RPMI7951 (cell line): ENCODE measurements at regions not wholly inside any gene's neighbourhood (a gene's known extent, or its start where the extent isn't known, plus 50 kb on each side); places are given as distances from the start of the nearest gene placed in this dataset.
"Not testable (repeated sequence)": the region's sequence is repeated elsewhere in the genome, so short reads cannot be mapped to it uniquely, and the experiment has no call there.

Source experiments
- DNase-seq: peaks from one replicate; pipeline ENCODE4 v3.0.0-alpha.2; 2012; ENCODE audit warnings: low read depth

DNA sequence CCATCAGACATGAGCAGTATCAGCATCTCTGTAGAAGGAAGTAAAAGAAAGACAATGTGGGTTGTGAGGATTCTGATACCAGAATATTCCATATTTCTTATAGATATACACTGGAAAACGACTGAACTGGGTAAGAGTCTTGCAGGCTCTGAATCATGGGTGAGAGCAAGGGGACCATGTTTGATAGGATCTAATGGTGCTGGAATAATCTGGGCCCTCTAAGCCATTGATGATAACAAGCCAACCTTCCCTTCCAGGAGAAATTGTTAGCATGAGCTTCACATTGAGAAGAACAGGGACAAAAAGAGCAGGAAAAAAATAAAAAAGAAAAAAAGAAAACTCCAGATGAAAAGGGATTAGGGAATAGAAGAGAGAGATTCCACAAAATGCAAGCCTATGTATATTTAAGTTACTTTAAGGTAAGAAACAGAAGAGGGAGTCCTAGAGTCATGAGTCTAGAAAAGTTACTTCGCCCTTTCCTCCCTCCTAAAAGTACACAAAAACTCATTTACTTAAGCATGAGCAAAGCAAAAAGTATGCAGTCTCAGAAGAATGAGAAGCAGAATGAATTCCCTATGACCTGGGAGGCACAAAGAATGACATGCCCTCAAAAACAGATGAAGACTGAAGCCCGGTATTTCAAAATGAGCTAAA is 181.9 kb downstream of the TMEM26 start:
- DNase-seq: peak; percentile 1

DNA sequence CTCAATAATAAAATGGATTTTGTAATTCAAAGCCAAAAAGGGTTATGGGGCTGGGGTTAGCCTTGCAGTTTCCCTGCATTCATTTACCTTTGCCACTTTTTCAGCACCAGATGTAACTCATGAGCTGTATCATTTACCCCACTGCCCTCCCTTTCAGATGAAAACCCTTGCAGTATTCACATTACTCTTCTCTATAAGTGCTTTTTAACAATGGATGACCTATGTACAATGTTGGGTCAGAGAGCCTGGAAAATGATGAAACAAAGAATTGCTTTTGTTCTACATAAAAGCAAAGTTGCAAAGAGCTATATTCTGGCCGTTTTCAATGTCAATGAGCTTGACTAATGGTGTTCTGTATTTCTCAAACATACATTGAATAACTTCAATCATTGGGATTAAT is 189.7 kb downstream of the TMEM26 start:
- no peak for DNase-seq

DNA sequence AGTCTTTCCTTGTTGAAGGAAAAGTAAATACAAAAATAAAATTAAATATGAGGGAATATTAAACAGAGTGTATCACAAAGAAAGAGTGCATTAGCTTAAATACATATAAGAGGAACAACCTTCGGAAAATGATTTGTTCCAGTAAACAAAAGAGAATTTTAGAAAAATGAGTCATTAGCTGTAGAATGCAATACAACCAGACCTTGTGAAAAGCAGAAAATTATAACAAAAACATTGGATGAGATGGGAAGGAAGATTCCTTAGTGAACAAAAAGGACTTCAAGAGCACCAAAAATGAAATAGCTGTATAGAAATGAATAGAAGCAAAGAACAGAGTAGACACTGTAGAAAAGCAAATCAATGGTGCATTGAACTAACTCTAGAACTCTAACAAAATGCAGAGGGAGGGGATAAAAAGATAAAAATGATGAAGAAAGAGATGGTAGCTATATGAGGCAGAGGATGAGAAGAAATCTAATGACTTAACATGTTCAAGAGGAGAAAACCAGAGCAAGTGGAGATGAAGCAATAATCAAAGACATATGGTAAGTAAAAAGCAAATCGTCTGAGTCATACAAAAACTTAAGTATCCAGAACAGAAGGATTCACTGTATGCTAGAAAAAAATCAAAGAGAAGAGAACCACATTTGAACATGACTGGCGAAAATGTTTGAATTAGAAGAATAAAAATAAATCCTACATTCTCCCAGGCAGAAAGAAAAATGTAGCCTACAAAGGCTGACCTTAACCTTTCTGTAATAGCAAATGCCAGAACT is 190.5 kb downstream of the TMEM26 start:
- DNase-seq: peak; percentile 34

DNA sequence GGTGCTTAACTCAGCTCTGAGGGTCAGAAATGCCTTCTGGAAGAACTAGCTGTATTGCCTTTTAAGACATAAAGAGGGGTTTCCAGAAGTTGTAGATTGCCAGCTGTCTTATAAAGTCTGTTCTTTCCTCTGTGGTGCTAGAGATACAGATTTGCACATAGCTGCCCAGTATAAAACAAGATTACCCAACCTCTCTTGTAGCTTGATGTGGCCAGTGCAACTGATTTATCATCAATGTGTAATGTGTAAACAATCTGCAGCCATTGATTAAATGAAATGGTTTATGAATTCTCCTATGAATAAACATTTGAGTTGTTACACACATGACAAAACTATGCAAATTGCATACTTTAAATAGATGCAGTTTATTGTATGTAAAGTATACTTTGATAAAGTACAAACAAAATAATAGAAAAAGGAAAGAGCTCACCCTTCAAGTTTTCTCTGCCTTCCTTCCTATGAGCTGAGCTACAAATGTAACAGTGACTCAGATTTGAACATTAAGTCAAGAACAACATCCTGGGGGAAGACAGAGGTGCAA is 195.2 kb downstream of the TMEM26 start:
- DNase-seq: no peak

DNA sequence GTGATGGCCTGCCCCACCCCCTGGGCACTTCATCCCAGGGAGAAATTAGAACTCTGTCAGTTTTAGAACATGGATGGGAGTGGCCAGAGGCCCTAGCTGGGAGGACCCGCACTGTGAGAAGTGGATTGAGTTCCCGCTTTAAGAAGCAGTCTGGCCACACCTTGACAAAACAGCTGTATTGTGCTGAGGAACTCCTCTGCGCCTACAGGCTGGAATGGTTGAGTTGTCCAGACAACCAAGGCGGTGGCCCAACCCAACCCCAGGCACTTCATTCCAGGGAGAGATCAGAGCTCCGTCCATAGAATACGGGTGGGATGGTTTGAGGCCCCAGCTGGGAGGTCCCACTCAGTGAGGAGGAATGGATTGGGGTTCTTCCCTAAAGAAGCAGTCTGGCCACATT is 196.0 kb downstream of the TMEM26 start:
- no peak for DNase-seq

DNA sequence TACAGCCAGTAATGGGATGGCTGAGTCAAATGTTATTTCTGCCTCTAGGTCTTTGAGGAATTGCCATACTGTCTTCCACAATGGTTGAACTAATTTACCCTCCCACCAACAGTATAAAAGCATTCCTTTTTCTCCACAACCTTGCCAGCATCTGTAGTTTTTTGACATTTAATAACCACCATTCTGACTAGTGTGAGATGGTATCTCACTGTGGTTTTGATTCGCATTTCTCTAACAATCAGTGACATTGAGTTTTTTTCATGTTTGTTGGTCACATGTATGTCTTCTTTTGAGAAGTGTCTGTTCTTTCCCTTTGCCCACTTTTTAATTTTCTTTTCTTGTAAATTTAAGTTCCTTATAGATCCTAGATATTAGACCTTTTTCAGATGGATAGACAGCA is 200.9 kb downstream of the TMEM26 start:
- DNase-seq: peak; percentile 8

DNA sequence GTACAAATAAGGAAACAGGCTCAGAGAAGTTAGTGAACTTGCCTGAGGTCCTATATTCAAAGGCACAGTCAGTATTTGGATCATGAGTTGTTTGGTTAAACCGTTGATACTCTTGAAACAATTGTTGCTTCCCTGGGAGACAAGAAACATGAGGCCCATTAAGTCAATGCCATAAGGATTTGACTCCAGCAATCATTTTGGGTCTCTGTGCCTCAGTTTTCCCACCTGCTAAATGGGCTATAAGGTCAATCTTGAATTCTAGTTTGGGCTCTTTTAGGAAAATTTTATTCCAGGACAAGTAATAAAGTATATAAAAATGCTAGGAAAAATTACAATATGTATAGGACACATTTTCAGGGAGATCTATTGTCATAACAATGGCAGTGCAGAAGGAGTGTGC is 202.1 kb downstream of the TMEM26 start:
- no peak for DNase-seq

DNA sequence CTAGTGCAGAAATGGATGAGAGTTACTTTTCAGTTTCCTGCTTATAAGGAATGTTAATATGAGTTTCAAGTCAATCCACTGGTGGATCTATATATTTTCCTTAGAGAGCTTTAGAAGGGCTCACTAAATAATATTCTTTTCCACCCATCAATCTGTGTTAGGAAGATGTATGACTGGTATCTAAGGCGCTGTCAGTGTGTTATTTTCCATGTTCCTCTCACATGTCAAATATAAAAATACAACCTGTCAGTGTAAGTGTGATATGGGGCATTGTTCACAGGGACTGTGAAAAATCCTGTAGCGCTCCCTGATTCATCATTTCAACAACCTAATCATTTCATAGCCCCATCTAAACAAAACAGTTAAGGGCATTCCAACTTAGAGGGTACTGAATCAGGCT is 203.1 kb downstream of the TMEM26 start:
- no peak for DNase-seq

DNA sequence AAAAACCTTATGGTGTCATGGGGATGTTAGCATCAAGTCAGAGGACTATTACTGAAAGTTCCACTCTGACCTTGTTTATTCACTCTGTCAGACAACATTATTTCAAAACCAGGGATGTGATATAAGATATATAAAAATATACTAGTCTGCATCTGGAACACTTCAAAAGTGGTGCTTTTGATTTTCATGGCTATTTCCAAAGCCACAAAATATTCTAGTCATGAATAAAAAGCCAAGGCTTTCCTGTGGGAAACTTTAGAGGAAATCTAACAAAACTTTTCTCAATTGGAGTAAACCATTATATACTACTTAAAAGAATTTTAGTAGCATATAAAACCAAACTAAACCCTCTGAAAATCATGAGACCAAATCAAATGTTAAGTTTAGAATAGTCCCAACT is 205.2 kb downstream of the TMEM26 start:
- no peak for DNase-seq

DNA sequence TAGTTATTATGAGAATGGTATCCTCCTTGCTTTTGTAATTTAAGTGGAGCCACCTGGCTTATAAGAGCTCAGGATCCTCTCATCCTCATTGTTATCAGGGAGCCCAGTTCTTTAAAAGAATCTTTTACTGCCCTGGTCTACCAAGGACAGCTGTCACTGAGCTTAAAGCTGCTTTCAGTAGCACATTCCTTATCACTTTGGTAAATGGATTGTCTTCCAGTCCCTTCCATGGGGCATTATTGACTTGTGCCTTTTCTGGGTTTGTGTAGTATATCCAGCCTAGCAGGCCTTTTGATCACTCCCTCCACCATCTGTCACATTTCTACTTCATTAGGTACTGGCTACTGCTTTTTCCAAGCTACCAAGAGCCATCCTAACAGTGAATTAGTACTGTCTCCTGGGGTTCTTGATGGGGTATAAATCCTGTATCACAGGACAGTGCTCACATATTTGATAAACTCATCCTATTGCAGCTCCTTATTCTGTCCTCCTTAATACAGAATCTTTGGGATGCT is 208.9 kb downstream of the TMEM26 start:
- no peak for DNase-seq

DNA sequence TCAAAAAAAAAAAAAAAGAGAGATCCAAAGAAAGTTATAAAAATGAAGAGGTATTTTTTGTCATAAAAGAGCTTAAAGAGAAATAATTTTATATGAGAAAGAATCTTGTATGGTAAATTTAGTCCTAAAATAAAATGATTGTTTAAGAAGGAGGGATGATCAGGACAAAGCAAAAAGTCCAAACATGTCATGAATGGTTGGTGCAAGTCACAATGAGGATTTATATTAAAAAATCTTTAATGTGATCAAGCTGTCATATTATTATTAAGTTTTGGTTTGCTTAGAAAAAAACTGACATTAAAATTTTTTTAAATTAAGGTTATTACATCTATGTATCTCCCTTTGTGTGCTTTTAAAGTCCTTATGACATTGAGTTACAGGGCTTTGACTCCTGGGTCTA is 220.4 kb downstream of the TMEM26 start:
- DNase-seq: no peak

DNA sequence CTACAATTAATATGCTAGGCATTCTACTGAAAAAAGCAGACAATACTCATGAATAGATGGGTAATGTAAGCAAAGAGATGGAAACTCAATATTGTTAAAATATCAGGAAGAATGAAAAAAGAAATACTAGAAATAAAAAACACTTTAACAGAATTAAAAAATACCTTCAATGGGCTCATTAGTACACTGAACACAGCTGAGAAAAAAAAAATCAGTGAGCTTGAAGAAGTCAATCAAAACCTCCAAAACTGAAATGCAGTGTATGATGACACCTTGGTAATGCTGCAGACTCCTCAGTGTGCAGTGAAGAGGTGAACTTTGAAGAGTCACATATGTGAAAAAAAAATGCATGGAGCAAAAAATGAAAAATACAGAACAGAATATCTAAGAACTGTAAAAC is 227.2 kb downstream of the TMEM26 start:
- no peak for DNase-seq

DNA sequence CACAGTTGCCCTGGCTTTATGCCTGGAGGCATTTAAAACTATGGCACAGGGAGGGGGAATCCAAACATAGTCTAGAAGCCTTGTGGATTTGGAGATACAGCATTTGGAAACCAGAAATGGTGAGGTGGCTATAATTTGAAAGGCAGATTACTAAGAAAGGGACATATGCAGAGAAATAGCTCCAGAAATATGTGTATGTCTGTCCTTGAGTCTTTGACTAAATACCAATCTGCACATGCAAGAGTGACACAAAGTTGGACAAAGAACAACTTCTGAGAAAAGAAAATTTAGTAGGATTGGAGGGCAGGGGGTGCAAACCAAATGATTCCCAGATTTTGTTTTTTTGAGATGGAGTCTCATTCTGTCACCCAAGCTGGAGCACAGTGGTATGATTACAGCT is 229.6 kb downstream of the TMEM26 start:
- no peak for DNase-seq

DNA sequence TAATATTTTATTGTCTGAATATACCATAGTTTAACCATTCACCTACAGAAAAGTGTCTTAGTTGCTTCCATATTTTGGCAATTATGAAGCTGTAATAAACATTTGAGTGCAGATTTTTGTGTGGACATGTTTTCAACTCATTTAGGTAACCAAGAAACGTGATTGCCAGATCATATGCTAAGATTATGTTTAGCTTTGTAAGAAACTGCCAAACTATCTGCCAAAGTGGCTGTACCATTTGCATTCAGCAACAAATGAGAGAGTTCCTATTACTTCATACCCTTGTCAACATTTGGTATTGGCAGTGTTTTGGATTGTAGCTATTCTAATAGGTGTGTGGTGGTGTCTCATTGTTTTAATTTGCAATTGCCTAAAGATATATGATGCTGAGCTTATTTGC is 233.5 kb downstream of the TMEM26 start:
- no peak for DNase-seq

DNA sequence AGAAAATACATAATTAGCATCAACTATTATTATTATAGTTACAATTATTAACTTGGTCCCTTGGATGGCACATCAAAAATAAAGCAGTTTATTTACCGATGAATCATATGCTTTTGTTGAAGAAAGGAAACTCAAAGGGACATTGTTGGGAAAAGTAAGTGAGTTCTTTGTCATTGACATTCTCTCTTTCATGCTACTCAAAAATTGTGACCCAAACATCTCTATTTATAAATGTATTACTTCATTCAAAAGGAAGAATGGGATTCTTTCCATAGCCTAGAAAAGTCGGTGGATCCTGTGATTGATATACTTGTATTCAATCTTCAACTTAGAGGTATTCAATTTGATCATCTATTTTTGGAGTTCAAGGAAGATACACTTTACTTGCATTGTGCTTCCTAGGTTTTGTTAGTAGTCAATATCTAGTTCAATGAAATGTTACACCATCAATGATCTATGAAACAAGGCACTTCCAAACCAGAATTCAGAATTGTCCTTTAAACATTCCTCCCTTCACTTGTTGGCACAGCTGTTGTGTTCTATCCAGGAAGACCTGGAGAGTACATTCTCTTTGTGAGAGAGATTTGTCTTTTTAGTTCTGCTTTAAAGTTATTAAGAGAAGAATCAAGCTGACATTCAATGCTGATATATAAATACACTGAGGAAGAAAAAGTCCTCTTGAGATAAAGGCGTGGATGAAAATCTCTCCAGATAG is 235.2 kb downstream of the TMEM26 start:
- no peak for DNase-seq

DNA sequence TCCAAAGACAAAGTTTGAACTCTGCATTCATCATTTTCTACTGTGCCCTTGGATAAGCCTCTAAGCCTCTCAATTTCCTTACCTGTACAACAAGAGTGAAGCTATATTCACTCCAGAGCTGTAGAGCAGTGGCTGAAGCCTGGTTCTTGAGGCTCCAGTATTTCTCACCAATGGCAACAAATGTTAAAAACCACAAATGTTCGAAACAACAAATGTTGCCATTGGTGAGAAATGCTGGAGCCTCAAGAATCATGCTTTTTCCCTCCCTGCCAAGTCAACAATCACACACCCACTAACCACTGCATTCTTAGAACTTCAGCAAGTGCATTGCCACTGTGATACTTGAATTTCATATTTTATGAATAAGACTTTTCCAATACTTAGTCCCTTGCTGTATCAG is 237.9 kb downstream of the TMEM26 start:
- DNase-seq: no peak

DNA sequence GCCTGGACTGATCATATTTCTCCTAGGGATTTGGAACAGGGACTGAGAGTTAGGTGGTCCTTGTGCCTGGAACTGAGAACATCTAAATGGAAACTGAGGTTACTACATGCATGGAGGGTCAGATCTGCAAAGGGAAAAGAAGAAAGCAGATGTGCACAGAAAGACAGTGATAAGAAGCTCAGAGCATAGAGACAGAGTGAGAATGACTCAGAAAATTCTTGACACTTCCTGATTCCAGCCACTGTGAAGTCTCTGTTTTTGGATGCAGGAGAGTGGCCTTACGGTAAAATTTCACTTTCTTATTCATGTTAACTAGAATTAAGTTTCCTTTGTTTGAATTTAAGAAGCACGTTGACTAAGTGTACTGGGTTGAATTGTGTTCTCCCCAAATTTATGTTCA is 241.7 kb downstream of the TMEM26 start:
- DNase-seq: no peak

DNA sequence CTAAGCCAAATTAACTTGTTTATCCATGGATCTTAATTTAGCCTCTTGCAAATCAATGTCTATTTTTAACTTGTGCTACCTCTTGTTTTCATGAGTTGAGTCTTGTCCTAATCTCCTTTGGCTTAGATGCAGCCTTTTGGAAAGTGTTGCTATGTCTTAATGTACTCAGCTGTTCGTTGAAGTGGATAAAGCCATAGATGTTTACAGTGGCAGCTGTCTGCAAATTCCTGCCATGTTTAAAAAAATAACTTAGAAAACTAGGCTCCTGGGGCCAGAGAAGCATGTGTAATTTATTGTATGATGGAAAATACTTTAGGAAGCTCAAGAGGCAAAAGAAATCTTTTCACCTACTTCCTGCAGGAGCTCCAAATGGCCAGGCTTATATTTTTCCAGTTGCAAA is 253.1 kb upstream of the RHOBTB1 start:
- DNase-seq: no peak

DNA sequence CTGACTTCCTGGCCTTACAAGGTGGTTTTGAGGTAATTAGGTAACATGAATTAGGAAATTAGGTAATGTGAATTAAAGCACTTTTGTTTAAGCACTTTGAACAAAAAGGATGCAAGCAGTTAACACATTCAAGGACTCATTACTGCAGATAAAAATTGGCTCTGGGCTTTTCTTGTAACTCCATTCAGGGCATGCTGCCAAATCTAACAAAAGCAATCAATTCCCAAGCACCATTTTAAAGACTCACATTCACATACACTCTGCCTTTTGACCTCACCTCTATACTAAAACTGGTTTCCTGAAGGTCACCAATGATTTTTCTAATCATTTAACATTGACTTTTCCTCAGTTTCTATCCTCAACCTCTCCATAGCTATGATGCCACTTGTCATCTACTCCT is 251.2 kb upstream of the RHOBTB1 start:
- DNase-seq: no peak

DNA sequence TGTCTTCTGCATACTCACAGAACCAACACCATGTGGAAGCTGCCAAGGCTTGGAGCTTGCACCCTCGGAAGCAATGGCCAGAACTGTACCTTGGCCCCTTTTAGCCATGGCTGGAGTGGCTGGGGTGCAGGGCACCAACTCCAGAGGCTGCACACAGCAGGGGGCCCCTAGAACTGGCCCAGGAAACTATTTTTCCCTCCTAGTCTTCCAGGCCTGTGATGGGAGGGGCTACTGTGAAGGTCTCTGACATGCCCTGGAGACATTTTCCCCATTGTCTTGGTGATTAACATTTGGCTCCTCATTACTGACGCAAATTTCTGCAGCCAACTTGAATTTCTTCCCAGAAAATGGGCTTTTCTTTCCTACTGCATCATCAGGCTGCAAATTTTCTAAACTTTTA is 248.6 kb upstream of the RHOBTB1 start:
- DNase-seq: not testable (repeated sequence)

DNA sequence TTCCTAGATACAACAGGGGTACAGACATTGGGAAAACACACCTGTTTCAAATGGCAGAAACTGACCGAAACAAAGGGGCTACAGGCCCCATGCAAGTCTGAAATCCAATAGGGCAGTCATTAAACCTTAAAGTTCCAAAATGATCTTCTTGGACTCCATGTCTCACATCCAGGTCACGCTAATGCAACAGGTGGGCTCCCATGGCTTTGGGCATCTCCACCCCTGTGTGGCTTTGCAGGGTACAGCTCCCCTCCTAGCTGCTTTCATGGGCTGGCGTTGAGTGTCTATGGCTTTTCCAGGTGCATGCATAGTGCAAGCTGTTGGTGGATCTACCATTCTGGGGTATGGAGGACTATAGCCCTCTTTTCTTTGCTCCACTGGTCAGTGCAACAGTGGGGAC is 248.1 kb upstream of the RHOBTB1 start:
- no peak for DNase-seq

DNA sequence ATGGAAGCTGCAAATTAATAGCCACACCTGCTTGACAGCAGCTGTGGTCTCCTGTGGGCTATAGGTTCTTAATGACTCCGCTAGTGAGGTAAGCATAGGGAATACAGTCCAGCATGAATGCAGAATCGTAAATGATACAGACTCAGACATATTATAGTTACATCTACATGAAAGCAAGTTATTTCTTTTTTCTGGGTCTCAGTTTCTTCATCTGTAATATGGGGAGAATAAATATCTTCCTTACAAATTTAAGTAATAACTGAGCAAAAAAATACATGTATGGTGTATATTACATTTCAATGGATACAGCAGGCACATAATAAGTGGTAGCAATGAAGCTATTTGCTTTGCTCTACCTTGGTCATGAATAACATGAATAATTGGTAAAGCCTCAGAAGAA is 245.9 kb upstream of the RHOBTB1 start:
- DNase-seq: no peak

DNA sequence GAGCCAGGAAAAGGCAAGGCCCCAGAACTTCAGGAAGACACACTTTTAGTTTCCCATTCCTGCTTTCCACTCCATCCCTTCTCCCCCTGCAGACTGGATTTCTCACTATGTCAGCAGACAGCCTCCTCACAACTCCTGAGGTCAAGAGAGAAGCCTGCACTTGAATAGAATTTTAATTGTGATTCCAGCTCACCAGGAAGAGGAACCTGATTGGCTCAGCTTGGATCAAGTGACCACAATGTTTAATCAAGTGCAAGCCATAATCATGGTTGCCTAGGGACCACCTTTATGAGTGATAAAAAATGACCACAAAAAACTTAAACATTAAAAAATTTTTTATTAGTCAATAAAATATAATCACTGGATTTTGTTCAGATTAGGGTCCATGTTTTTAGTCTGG is 244.7 kb upstream of the RHOBTB1 start:
- DNase-seq: no peak
